Eye (tissue), 1 donor: ENCODE measurements at regions not wholly inside any gene's neighbourhood (a gene's known extent, or its start where the extent isn't known, plus 50 kb on each side); places are given as distances from the start of the nearest gene placed in this dataset.

ENCODE experiments used
- DNase-seq: peaks from one replicate; pipeline ENCODE4 v3.0.0-alpha.2; 2015

DNA sequence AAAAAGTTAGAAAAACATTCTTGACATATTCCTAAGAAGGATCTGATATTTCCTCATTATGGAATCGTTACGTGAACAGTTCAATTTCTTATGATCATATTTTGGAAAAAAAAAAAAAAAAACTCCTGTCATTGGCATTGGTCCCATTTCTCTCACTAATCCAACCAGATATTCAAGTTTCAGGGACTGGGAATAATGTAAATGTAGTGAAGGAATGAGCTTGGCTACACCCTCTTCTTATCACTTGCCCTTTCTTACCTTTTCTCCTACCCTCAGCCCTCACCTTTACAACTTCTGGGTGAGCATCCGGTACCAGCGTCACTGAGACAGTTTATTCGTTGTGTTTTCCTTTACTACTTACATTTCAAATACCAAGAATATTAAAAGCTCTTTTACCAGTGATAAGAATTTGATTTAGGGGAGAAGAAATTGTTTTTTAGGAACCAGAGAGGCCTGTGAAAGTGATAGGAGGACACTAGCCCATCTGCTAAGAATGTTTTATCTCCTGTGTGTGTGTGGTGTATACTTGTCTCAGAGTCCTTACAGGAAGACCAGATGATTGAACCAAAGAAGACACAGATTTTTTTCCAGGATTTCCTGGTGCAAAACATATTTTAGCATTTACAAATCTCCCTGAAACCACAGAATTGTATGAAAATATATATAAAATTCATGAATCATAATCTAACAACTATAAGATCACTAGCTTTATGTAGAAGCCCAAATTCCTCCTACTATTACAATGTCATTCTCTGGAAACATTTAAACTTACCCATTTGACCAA lies 946.7 kb downstream of the ZPLD1 start:
- no peak for DNase-seq

DNA sequence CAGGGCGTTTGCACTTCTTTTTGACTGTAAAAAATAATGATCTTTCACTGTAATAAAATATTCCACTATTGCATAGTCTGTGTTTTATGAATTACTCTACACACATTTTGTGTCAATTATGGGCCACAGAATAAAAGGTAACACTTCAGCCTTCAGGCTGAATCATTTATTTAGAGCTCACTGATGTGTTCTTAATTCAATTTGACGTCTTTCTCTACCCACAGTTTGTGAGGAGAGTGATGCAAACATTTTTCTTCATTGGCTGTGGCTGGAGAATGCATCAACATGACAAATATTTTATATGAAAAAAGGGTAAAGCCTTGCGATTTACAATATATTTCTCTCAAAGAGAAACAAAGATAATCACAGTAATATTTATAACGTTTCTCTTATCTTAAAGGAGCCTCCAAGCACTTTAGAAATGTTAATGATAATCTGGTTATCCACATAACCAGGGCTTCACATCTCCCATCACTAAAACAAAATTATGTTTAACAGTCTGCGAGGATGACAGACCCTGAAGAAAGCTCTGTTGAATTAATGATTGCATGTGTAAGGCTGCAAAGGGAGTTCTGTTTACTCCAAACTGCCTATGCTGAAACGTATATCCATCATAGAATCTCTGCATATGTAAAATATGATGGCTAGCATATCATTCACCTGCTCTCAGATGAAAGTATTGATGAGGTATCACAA lies 951.3 kb downstream of the ZPLD1 start:
- peak; percentile 93 for DNase-seq

GRCh38 chr3:103388214-103388613 lies 953.4 kb downstream of the ZPLD1 start:
- DNase-seq, result no peak

DNA sequence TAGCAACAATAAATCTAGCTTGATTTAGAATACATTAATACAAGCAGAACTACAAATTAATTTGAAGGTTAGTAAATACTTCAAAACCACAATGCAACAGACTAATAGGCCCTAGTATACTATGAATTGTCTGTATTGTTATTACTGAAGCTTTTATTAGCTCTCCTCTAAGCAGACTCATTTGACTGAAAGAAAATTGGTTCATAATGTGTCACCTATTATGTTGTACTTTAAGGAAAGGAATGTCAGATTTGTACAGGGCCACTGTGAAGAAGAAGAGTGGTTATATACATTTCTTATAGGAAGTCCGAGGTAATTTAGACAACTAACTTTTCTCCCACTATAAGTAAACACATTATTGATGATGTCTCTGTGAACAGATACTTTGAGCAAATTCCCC lies 954.5 kb downstream of the ZPLD1 start:
- no peak for DNase-seq

- DNase-seq, result no peak
Measured at GRCh38 chr3:103393395-103394186, 958.8 kb downstream of the ZPLD1 start.

- no peak for DNase-seq
Measured at GRCh38 chr3:103403191-103403590, 968.4 kb downstream of the ZPLD1 start.

GRCh38 chr3:103406320-103406850 lies 971.6 kb downstream of the ZPLD1 start:
- no peak for DNase-seq

DNA sequence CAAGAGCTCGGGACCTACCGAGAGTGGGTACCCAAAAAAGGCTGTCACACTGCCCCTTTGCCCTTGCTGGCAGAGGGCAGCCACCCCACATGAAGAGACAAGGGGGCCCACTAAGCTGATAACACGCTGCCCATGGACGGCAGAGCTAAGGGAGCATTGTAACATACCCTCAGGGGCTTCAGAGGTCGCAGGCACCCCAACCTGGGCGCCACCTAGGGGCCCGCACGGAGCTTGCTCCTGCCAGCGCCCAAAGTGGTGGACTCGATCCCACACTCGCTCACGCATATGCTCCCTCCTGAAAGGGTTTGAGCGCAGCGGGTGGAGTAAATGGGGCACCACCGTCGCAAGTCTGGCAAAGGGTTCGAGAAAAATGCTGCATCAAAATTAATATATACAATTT lies 975.4 kb downstream of the ZPLD1 start:
- DNase-seq, result no peak

DNA sequence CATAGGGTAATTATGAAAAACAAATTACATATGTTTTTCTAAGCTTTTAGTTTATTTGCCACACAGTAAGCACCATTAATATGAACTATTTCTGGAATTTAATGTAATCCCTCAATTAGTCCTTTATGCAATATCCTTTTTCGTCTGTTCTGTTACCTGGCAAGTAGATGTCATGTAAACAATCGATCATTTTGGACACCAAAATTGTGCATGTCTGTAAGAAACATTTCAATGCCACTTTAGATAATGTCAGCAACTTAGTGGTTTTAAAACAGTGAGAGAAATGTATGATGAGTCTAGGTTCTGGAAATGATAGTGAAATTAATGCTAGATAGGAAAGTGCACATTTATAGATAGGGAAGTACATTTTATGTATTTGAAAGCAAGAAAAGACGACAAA lies 986.6 kb downstream of the ZPLD1 start:
- DNase-seq, result no peak

- no peak for DNase-seq
Measured at GRCh38 chr3:103437883-103438282, 1003.1 kb downstream of the ZPLD1 start.

- DNase-seq, result peak; percentile 58
Measured at GRCh38 chr3:103440539-103441203, 1005.9 kb downstream of the ZPLD1 start.

- DNase-seq, result peak; percentile 9
Measured at GRCh38 chr3:103446953-103447629, 1012.3 kb downstream of the ZPLD1 start.

- no peak for DNase-seq
Measured at GRCh38 chr3:103453152-103453551, 1018.3 kb downstream of the ZPLD1 start.

- DNase-seq, result no peak
Measured at GRCh38 chr3:103459815-103460214, 1025.0 kb downstream of the ZPLD1 start.

GRCh38 chr3:103470498-103470897 lies 1035.7 kb downstream of the ZPLD1 start:
- DNase-seq, result no peak

- DNase-seq, result no peak
Measured at GRCh38 chr3:103494011-103494410, 1059.2 kb downstream of the ZPLD1 start.

- no peak for DNase-seq
Measured at GRCh38 chr3:103494512-103494911, 1059.7 kb downstream of the ZPLD1 start.

- DNase-seq, result no peak
Measured at GRCh38 chr3:103495186-103495585, 1060.4 kb downstream of the ZPLD1 start.

DNA sequence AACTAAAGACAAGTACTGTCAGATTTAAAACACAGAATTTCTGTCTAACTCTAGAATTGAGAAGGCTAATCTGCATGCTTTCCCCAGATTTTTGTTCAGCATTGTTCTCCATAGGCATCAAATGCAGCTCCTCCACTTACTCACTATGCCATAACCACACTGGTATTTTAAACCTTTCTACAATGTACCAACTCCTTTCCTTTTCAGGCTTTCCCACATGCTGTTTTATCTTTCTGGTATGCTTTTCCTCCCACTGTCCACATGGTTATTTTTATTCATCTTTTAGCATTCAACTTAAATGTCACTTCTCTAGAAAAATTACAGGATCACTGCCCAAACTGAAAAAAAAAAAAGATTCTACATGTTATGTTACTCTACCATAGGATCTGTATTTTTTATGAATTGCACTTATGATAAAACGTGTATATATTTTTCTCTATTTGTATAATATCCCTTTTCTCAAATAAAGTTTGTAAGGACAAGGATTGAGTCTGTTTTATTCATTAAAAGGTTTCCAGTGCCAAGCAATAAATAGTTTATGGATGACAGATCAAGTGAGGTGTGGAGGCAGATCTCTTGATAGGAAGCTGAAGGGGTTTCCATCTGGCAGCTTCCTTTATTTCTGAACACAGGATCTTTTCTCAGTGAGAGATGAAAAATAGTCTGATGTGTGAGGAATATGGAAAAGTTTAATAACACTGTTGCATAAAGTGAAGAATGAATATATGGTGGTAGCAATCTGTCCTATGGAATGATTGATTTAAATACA lies 1064.5 kb downstream of the ZPLD1 start:
- no peak for DNase-seq

DNA sequence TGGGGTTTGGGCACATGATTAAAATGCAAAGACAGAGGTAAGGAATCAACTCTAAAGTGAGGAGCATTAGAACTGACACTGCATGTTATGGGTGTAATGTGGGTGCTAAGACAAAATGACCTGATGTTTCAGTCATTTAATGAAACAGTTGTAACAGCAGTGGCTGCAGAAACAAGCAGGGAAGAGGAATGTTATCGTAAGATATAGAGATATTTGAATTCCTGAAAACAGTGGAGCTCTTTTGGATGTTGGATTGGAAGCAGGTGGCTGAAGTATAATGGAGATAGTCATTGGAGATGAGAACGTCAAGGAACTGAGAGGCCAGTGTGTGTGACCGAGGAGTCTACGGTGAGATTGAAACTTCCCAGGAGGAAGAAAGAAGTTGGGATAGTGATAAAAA lies 1065.2 kb downstream of the ZPLD1 start:
- DNase-seq, result no peak

- no peak for DNase-seq
Measured at GRCh38 chr3:103510760-103511159, 1075.9 kb downstream of the ZPLD1 start.
